ENCODE measurements at regions not wholly inside any gene's neighbourhood (a gene's known extent, or its start where the extent isn't known, plus 50 kb on each side); places are given as distances from the start of the nearest gene placed in this dataset.

DNA sequence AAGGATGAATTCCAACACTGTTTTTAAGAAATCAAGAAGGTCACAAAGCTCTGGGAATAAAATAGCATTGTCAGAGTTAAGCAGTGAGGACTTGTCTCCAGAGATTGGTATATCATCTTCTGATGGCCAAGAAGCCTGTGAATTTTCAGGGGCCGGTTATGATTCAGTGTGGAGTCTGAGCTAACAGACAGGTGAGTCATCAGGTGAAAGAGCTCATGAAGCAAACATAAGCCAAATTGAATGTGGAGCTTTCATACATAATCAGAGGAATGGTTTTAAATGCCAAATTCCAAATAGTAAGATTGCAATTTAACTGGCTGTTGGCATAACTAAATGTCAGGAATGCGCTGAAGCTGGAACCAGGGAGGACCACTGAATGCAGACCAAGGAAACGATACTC lies 494.2 kb downstream of the MTRR start:
- Histone ChIP-seq H3K4me1 (no peaks in the 10 kb centered on the region), H3K9me3 (no peaks in the 10 kb centered on the region), H3K4me3 (no peak overlapping the region), H3K36me3 (no peaks in the 10 kb centered on the region), H3K27ac (no peak overlapping the region), H3K27me3 (no peaks in the 10 kb centered on the region)
- TF ChIP-seq, protein P1, sequence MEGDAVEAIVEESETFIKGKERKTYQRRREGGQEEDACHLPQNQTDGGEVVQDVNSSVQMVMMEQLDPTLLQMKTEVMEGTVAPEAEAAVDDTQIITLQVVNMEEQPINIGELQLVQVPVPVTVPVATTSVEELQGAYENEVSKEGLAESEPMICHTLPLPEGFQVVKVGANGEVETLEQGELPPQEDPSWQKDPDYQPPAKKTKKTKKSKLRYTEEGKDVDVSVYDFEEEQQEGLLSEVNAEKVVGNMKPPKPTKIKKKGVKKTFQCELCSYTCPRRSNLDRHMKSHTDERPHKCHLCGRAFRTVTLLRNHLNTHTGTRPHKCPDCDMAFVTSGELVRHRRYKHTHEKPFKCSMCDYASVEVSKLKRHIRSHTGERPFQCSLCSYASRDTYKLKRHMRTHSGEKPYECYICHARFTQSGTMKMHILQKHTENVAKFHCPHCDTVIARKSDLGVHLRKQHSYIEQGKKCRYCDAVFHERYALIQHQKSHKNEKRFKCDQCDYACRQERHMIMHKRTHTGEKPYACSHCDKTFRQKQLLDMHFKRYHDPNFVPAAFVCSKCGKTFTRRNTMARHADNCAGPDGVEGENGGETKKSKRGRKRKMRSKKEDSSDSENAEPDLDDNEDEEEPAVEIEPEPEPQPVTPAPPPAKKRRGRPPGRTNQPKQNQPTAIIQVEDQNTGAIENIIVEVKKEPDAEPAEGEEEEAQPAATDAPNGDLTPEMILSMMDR (IDR thresholded peaks at IDR 0.05) = no peak
- ATAC-seq (no peak), DNase-seq (no peak)
- intact Hi-C loops (cut with DNase I) = no loop called here

DNA sequence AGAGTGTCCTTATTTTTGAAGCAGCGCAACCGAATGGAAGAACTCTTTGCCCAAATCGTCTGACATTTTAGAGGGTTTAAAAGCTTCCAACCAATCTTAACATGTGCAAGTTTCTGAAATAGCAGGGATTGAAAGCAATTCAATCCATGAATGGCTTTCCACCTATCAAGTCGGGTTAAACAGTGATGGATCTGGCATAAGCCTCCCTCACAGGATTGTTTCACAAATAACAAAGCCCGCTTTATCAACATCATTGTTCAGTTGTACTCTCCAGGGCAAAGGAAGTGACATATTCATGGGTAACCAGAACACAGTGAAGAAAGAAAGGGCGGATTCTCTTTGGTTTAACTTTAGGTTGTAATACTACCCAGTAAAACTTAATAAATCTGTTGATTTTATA lies 497.3 kb downstream of the MTRR start:
- ATAC-seq (no peak), DNase-seq (no peak)
- Histone ChIP-seq H3K27me3 (no peaks in the 10 kb centered on the region), H3K36me3 (no peaks in the 10 kb centered on the region), H3K4me3 (no peak overlapping the region), H3K4me1 (no peaks in the 10 kb centered on the region), H3K9me3 (no peaks in the 10 kb centered on the region), H3K27ac (no peak overlapping the region)
- TF ChIP-seq, protein P1 (IDR thresholded peaks at IDR 0.05) = no peak
- intact Hi-C loops (cut with DNase I) = no loop called here

DNA sequence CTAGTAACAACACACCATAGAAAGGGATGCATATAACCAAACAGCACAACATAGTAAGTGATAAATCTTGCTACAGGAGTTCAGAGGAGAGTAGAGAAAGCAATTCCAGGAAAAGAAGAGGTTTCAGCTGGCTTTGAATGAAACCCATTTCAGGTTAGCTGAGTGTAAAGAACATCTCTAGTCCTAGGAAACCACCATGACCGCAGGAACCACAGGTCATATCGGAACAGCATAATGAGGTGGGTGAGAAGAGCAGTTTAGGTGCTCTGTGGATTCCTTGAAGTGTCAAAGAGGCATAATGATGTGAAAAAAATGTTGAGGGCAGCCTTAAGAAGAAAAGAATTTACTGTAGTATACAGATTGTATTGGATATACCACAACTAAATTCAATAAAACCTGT lies 507.5 kb downstream of the MTRR start:
- Histone ChIP-seq H3K36me3 (no peaks in the 10 kb centered on the region), H3K9me3 (peaks cover 0 to 1% of the 10 kb centered on the region in 2 donors), H3K27me3 (no peaks in the 10 kb centered on the region), H3K4me1 (no peaks in the 10 kb centered on the region), H3K27ac (no peak overlapping the region), H3K4me3 (no peak overlapping the region)
- DNase-seq (no peak), ATAC-seq (no peak)
- TF ChIP-seq, protein P1 (IDR thresholded peaks at IDR 0.05) = no peak
- intact Hi-C loops (cut with DNase I) = no loop called here

DNA sequence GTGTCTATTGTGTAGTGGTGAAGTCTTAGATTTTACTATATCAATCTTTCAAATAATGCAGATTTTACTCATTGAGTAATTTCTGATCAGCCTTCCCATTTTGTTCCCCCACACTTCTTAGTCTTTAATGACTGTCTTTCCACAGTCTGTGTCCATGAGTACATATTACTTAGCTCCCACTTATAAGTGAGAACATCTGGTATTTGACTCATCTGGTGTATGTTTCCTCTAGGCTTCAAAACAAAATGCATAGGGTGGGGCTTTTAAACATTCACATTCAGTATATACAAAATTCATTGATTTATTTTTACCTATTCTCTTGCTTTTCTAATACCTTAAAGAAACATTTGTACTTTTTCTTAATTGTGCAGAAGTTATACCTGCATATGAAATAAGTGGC lies 513.0 kb downstream of the MTRR start:
- ATAC-seq = no peak
- H3K4me3 ChIP-seq = no peak overlapping the region
- no peaks in the 10 kb centered on the region for H3K27me3 ChIP-seq
- no peaks in the 10 kb centered on the region for H3K36me3 ChIP-seq
- TF ChIP-seq, protein P1 (IDR thresholded peaks at IDR 0.05) = no peak
- no peak for DNase-seq
- H3K4me1 ChIP-seq = no peaks in the 10 kb centered on the region
- no peak overlapping the region for H3K27ac ChIP-seq
- H3K9me3 ChIP-seq = no peaks in the 10 kb centered on the region
- intact Hi-C loops (cut with DNase I) = no loop called here

DNA sequence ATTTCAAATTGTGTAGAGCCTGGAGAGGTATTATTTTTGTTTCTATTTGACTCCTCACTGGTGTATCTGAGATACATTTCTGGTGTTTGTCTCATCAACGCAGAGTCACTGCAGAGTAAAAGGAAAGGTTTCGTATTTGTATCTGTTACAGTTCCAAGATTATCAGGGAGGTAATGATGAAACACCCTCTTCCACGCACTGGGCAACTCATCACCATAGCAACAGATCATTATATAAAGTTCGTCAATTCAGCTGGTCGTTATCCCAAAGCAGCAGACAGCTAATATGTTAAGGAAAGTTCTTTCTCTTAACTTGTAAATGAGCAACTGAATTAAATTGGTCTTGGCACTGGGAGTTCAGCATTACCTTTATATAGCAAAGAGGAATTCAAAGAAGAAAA lies 513.5 kb downstream of the MTRR start:
- H3K9me3 ChIP-seq = no peaks in the 10 kb centered on the region
- H3K4me3 ChIP-seq = no peak overlapping the region
- ATAC-seq (no peak), DNase-seq (no peak)
- H3K27ac ChIP-seq = no peak overlapping the region
- no peaks in the 10 kb centered on the region for H3K4me1 ChIP-seq
- intact Hi-C loops (cut with DNase I) = no loop called here
- H3K36me3 ChIP-seq = no peaks in the 10 kb centered on the region
- TF ChIP-seq, protein P1 (IDR thresholded peaks at IDR 0.05) = no peak
- no peaks in the 10 kb centered on the region for H3K27me3 ChIP-seq

Data from left lung (tissue), 4 donors.